ENCODE measurements at regions not wholly inside any gene's neighbourhood (a gene's known extent, or its start where the extent isn't known, plus 50 kb on each side); places are given as distances from the start of the nearest gene placed in this dataset.

DNA sequence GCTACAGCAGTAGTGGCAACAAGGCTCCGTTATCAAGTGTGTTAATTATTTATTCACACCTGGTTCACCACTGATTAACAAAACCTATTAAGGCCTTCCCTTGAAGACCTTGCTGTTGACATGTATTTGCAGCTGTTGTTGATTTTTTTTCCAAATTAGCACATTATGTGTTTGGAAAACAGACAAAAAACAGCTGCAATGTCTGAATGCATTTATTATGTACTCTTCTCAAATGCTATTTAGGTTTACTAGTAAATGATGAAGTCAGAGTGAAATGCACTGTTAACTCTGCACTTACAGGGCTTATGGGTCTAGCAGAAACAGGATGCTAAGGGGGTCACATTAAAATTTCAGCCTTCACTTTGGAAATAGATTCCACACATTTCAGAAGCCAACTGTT lies 99.5 kb upstream of the PCDH7 start:
- H3K4me3 ChIP-seq (ENCODE audit: low read length): no peak overlapping the region
- H3K36me3 ChIP-seq (ENCODE audit: insufficient read depth, low read length): no peaks in the 10 kb centered on the region
- no peak overlapping the region for H2AFZ ChIP-seq (ENCODE audit: low read depth, low read length)
- no peaks in the 10 kb centered on the region for H3F3A ChIP-seq (ENCODE audit: insufficient read depth, low read length, poor library complexity, severe bottlenecking)
- H3K27me3 ChIP-seq (ENCODE audit: insufficient read depth, low read depth, low read length): no peaks in the 10 kb centered on the region
- TF ChIP-seq POLR2AphosphoS5 (IDR thresholded peaks at IDR 0.05) (no peak), TAF1 (IDR thresholded peaks at IDR 0.05; ENCODE audit: low read depth) (no peak), MXI1 (conservative IDR thresholded peaks at IDR 0.05; ENCODE audit: poor library complexity, severe bottlenecking) (no peak), EP300 (conservative IDR thresholded peaks at IDR 0.05; ENCODE audit: poor library complexity, severe bottlenecking) (no peak), EZH2 (IDR thresholded peaks at IDR 0.05; ENCODE audit: borderline replicate concordance, insufficient read depth, low read length, poor library complexity, severe bottlenecking) (no peak), SMC3 (conservative IDR thresholded peaks at IDR 0.05; ENCODE audit: poor library complexity) (no peak), RAD21 (conservative IDR thresholded peaks at IDR 0.05) (no peak)
- TF ChIP-seq, protein P1, sequence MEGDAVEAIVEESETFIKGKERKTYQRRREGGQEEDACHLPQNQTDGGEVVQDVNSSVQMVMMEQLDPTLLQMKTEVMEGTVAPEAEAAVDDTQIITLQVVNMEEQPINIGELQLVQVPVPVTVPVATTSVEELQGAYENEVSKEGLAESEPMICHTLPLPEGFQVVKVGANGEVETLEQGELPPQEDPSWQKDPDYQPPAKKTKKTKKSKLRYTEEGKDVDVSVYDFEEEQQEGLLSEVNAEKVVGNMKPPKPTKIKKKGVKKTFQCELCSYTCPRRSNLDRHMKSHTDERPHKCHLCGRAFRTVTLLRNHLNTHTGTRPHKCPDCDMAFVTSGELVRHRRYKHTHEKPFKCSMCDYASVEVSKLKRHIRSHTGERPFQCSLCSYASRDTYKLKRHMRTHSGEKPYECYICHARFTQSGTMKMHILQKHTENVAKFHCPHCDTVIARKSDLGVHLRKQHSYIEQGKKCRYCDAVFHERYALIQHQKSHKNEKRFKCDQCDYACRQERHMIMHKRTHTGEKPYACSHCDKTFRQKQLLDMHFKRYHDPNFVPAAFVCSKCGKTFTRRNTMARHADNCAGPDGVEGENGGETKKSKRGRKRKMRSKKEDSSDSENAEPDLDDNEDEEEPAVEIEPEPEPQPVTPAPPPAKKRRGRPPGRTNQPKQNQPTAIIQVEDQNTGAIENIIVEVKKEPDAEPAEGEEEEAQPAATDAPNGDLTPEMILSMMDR (IDR thresholded peaks at IDR 0.05; ENCODE audit: poor library complexity, severe bottlenecking): no peak
- TF ChIP-seq, protein P2, sequence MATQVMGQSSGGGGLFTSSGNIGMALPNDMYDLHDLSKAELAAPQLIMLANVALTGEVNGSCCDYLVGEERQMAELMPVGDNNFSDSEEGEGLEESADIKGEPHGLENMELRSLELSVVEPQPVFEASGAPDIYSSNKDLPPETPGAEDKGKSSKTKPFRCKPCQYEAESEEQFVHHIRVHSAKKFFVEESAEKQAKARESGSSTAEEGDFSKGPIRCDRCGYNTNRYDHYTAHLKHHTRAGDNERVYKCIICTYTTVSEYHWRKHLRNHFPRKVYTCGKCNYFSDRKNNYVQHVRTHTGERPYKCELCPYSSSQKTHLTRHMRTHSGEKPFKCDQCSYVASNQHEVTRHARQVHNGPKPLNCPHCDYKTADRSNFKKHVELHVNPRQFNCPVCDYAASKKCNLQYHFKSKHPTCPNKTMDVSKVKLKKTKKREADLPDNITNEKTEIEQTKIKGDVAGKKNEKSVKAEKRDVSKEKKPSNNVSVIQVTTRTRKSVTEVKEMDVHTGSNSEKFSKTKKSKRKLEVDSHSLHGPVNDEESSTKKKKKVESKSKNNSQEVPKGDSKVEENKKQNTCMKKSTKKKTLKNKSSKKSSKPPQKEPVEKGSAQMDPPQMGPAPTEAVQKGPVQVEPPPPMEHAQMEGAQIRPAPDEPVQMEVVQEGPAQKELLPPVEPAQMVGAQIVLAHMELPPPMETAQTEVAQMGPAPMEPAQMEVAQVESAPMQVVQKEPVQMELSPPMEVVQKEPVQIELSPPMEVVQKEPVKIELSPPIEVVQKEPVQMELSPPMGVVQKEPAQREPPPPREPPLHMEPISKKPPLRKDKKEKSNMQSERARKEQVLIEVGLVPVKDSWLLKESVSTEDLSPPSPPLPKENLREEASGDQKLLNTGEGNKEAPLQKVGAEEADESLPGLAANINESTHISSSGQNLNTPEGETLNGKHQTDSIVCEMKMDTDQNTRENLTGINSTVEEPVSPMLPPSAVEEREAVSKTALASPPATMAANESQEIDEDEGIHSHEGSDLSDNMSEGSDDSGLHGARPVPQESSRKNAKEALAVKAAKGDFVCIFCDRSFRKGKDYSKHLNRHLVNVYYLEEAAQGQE (IDR thresholded peaks at IDR 0.05; ENCODE audit: borderline replicate concordance): no peak
- H4K20me1 ChIP-seq (ENCODE audit: insufficient read depth): no peaks in the 10 kb centered on the region
- no peak overlapping the region for H3K4me2 ChIP-seq (ENCODE audit: low read length)
- H3K27ac ChIP-seq (ENCODE audit: low read length): no peak overlapping the region
- H3K9ac ChIP-seq (ENCODE audit: low read length): no peak overlapping the region
- no peaks in the 10 kb centered on the region for H3K9me3 ChIP-seq (ENCODE audit: low read length)
- H3K9me2 ChIP-seq (ENCODE audit: insufficient read depth, low read length): no peaks in the 10 kb centered on the region
- H3K79me2 ChIP-seq (replicated peaks; ENCODE audit: insufficient read depth, low read length): no peaks in the 10 kb centered on the region

DNA sequence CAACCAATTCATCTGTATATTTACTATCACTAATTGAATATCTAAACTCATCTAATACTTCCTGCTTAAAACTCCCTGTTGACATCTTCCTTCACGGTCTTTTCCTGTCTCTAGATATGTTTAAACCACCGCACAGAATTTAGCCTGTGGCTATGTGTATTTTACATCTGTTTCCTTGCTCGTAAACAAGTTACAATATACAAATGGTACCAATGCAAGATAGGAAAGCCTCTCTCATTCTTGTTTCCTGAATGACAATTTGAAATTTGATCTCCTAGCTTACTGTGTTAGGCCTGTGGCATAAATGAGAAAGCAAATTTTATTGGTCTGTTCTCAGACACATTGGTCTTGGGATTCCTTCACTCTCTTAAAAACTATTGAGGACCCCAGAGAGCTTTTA lies 89.7 kb upstream of the PCDH7 start:
- Histone ChIP-seq H3K4me2 (ENCODE audit: low read length) (no peak overlapping the region), H3K27ac (ENCODE audit: low read length) (no peak overlapping the region), H3K9me2 (ENCODE audit: insufficient read depth, low read length) (no peaks in the 10 kb centered on the region), H3K9ac (ENCODE audit: low read length) (no peak overlapping the region), H4K20me1 (ENCODE audit: insufficient read depth) (no peaks in the 10 kb centered on the region), H3K27me3 (ENCODE audit: insufficient read depth, low read depth, low read length) (no peaks in the 10 kb centered on the region), H3K36me3 (ENCODE audit: insufficient read depth, low read length) (no peaks in the 10 kb centered on the region), H3F3A (ENCODE audit: insufficient read depth, low read length, poor library complexity, severe bottlenecking) (no peaks in the 10 kb centered on the region), H3K9me3 (ENCODE audit: low read length) (no peaks in the 10 kb centered on the region), H2AFZ (ENCODE audit: low read depth, low read length) (no peak overlapping the region), H3K4me3 (ENCODE audit: low read length) (no peak overlapping the region), H3K79me2 (replicated peaks; ENCODE audit: insufficient read depth, low read length) (no peaks in the 10 kb centered on the region)
- TF ChIP-seq, protein P2 (IDR thresholded peaks at IDR 0.05; ENCODE audit: borderline replicate concordance): no peak
- TF ChIP-seq EZH2 (IDR thresholded peaks at IDR 0.05; ENCODE audit: borderline replicate concordance, insufficient read depth, low read length, poor library complexity, severe bottlenecking) (no peak), MXI1 (conservative IDR thresholded peaks at IDR 0.05; ENCODE audit: poor library complexity, severe bottlenecking) (no peak)

Data from neural cell (in vitro differentiated cells).